Esophagus squamous epithelium (tissue), 5 donors: ENCODE measurements at regions not wholly inside any gene's neighbourhood (a gene's known extent, or its start where the extent isn't known, plus 50 kb on each side); places are given as distances from the start of the nearest gene placed in this dataset.

ENCODE experiments used
- DNase-seq: peaks from one replicate; lab custom pipeline; 2025; lab: John Stamatoyannopoulos, UW
- H3K27ac ChIP-seq, 4 donors: fragments of 200-600 bp; sonication (generic); one replicate each; pipeline ENCODE4 v1.5.1; 2016 to 2019; ENCODE audit warnings: mild to moderate bottlenecking in 1 of 4
- H3K27me3 ChIP-seq, 4 donors: fragments of 200-600 bp; sonication (generic); 1 replicate in 3 of 4; 2 replicates in 1 of 4; pipeline versions ENCODE4 v1.5.1 to v1.6.0; 2017 to 2021; ENCODE audit warnings: antibody characterized with exemption in 1 of 4
- H3K36me3 ChIP-seq, 3 donors: fragments of 200-600 bp; sonication (generic); one replicate each; pipeline ENCODE4 v1.5.1; 2016 to 2019
- H3K4me1 ChIP-seq, 3 donors: fragments of 200-600 bp; sonication (generic); one replicate each; pipeline ENCODE4 v1.5.1; 2017 to 2019
- H3K4me3 ChIP-seq, 4 donors: fragments of 200-600 bp; sonication (generic); 1 replicate in 3 of 4; 2 replicates in 1 of 4; pipeline ENCODE4 v1.5.1; 2016 to 2019; ENCODE audit warnings: mild to moderate bottlenecking in 2 of 4, moderate library complexity in 1 of 4
- H3K9me3 ChIP-seq, 3 donors: fragments of 200-600 bp; sonication (generic); one replicate each; pipeline ENCODE4 v1.5.1; 2016 to 2019
- CTCF ChIP-seq, 6 experiments: fragments of 450-650 bp in 4 of 6; fragments of 200-600 bp in 2 of 6; sonication (generic) in 2 of 6; IDR thresholded peaks; one replicate each; pipeline ENCODE4 v1.5.1; 2016 to 2019; ENCODE audit warnings: antibody characterized with exemption in 6 of 6, mild to moderate bottlenecking in 4 of 6, moderate library complexity in 4 of 6
- POLR2A ChIP-seq, 4 donors: fragments of 450-650 bp; IDR thresholded peaks; one replicate each; pipeline ENCODE4 v1.6.1; 2017; ENCODE audit warnings: antibody characterized with exemption in 4 of 4, mild to moderate bottlenecking in 4 of 4, moderate library complexity in 3 of 4
- WGBS, 2 donors: methylation state at CpG; one replicate each; pipeline ENCODE4 v1.1.5; 2018; 5-methylcytosine and 5-hydroxymethylcytosine counted together
- intact Hi-C: fragments of 100-400 bp; cut with DNase I; formaldehyde crosslinking; loops from one replicate; pipeline ENCODE4 v1.15.0; 2022
- donor health status: DM: yes; HTN: yes; CAD: no.

GRCh38 chr2:4883375-4883774, 808.8 kb upstream of the SOX11 start:
- no peak for TF ChIP-seq CTCF (IDR thresholded peaks at IDR 0.05)
- TF ChIP-seq POLR2A (IDR thresholded peaks at IDR 0.05), result no peak
- Histone ChIP-seq H3K4me1 (no peaks in the 10 kb centered on the region), H3K27me3 (no peaks in the 10 kb centered on the region), H3K9me3 (peaks cover 0 to 15% (median 0%) of the 10 kb centered on the region in 3 donors), H3K36me3 (no peaks in the 10 kb centered on the region), H3K27ac (no peak overlapping the region), H3K4me3 (no peak overlapping the region)
- WGBS, 2 donors, result 57 to 90% methylated on average over 6 to 9 of the region's 17 CpGs
- intact Hi-C loops, result no loop called here
- no peak for DNase-seq

- DNase-seq, result no peak
- no peak overlapping the region for H3K4me3 ChIP-seq
- no CpG with 5 or more reads among the region's 25 CpGs for WGBS, 2 donors
- H3K4me1 ChIP-seq, result no peaks in the 10 kb centered on the region
- no peak overlapping the region for H3K27ac ChIP-seq
- TF ChIP-seq CTCF (IDR thresholded peaks at IDR 0.05), result no peak
- no peak for TF ChIP-seq POLR2A (IDR thresholded peaks at IDR 0.05)
- no peaks in the 10 kb centered on the region for H3K36me3 ChIP-seq
- no peaks in the 10 kb centered on the region for H3K27me3 ChIP-seq
- intact Hi-C loops, result no loop called here
- H3K9me3 ChIP-seq, result peaks cover 0 to 15% (median 0%) of the 10 kb centered on the region in 3 donors
These were observed 808.0 kb upstream of the SOX11 start for GRCh38 chr2:4884117-4884571.

- H3K27me3 ChIP-seq, result no peaks in the 10 kb centered on the region
- no peak overlapping the region for H3K27ac ChIP-seq
- H3K9me3 ChIP-seq, result no peaks in the 10 kb centered on the region
- intact Hi-C loops, result no loop called here
- no peak for DNase-seq
- H3K4me1 ChIP-seq, result no peaks in the 10 kb centered on the region
- 45 to 47% methylated on average over 5 of the region's 5 CpGs for WGBS, 2 donors
- no peaks in the 10 kb centered on the region for H3K36me3 ChIP-seq
- no peak for TF ChIP-seq CTCF (IDR thresholded peaks at IDR 0.05)
- TF ChIP-seq POLR2A (IDR thresholded peaks at IDR 0.05), result no peak
- no peak overlapping the region for H3K4me3 ChIP-seq
These were observed 800.8 kb upstream of the SOX11 start for GRCh38 chr2:4891394-4891793.

GRCh38 chr2:4895371-4895770, 796.8 kb upstream of the SOX11 start:
- no peaks in the 10 kb centered on the region for H3K4me1 ChIP-seq
- no peaks in the 10 kb centered on the region for H3K27me3 ChIP-seq
- whole genome bisulfite sequencing, 2 donors, result 47 to 62% methylated on average over 6 of the region's 6 CpGs
- H3K36me3 ChIP-seq, result no peaks in the 10 kb centered on the region
- TF ChIP-seq POLR2A (IDR thresholded peaks at IDR 0.05) (no peak), CTCF (IDR thresholded peaks at IDR 0.05) (no peak)
- intact Hi-C loops, result no loop called here
- peaks cover 0 to 4% (median 0%) of the 10 kb centered on the region in 3 donors for H3K9me3 ChIP-seq
- H3K4me3 ChIP-seq, result no peak overlapping the region
- no peak for DNase-seq
- no peak overlapping the region for H3K27ac ChIP-seq

GRCh38 chr2:4898706-4899105, 793.5 kb upstream of the SOX11 start:
- Histone ChIP-seq H3K27me3 (no peaks in the 10 kb centered on the region), H3K9me3 (peaks cover 0 to 7% (median 0%) of the 10 kb centered on the region in 3 donors), H3K4me3 (no peak overlapping the region), H3K36me3 (no peaks in the 10 kb centered on the region), H3K4me1 (no peaks in the 10 kb centered on the region), H3K27ac (no peak overlapping the region)
- WGBS, 2 donors, result 40 to 79% methylated on average over 5 of the region's 5 CpGs
- intact Hi-C loops, result no loop called here
- DNase-seq, result no peak
- TF ChIP-seq CTCF (IDR thresholded peaks at IDR 0.05) (no peak), POLR2A (IDR thresholded peaks at IDR 0.05) (no peak)
